Activated naive CD8-positive, alpha-beta T cell treated with anti-CD3 and anti-CD28 coated beads, Interleukin-2, amount 10 ng/mL, durations not matched to agents 7 days and 5 days (primary cell): ENCODE measurements at regions not wholly inside any gene's neighbourhood (a gene's known extent, or its start where the extent isn't known, plus 50 kb on each side); places are given as distances from the start of the nearest gene placed in this dataset.

Source experiments
- ATAC-seq: fragments of 150-1000 bp; cut with Tn5 transposase; one replicate; pipeline ENCODE4 v1.10.0; 2021; ENCODE audit warnings: low read depth, moderate library complexity
- POLR2A ChIA-PET: fragments of 350-600 bp; sonication (Branson Sonifier 250); formaldehyde crosslinking; loops from one replicate; lab custom pipeline; 2021; ENCODE audit warnings: antibody characterized with exemption; lab: Charles Lee
- DNase-seq: peaks from one replicate; pipeline ENCODE4 v3.0.0; 2021
- H3K27ac Mint-ChIP-seq: one replicate; pipeline ENCODE4 v1.8.0; 2022; ENCODE audit warnings: mild to moderate bottlenecking, mixed read lengths
- H3K27me3 Mint-ChIP-seq: one replicate; pipeline ENCODE4 v1.8.0; 2022; ENCODE audit warnings: mild to moderate bottlenecking, moderate library complexity, mixed read lengths
- H3K36me3 Mint-ChIP-seq: one replicate; pipeline ENCODE4 v1.8.0; 2021; ENCODE audit warnings: mild to moderate bottlenecking, mixed read lengths
- H3K4me1 Mint-ChIP-seq: one replicate; pipeline ENCODE4 v1.8.0; 2021; ENCODE audit warnings: mixed read lengths
- H3K4me3 Mint-ChIP-seq: one replicate; pipeline ENCODE4 v1.8.0; 2022; ENCODE audit warnings: mild to moderate bottlenecking, moderate library complexity, mixed read lengths
- H3K9me3 Mint-ChIP-seq: one replicate; pipeline ENCODE4 v1.8.0; 2021; ENCODE audit warnings: mixed read lengths

- H3K4me3 Mint-ChIP-seq: no peak overlapping the region
- DNase-seq (no peak), ATAC-seq (no peak)
- POLR2A ChIA-PET: no interaction called here
- H3K9me3 Mint-ChIP-seq: no peaks in the 10 kb centered on the region
- no peaks in the 10 kb centered on the region for H3K4me1 Mint-ChIP-seq
- no peak overlapping the region for H3K27ac Mint-ChIP-seq
- peaks cover 2% of the 10 kb centered on the region for H3K27me3 Mint-ChIP-seq
- H3K36me3 Mint-ChIP-seq: peaks cover 15% of the 10 kb centered on the region
Observed at GRCh38 chr2:10209406-10209935, 86.9 kb downstream of the RRM2 start.

- H3K27ac Mint-ChIP-seq: no peak overlapping the region
- peaks cover 2% of the 10 kb centered on the region for H3K27me3 Mint-ChIP-seq
- no peak for ATAC-seq
- H3K36me3 Mint-ChIP-seq: peaks cover 11% of the 10 kb centered on the region
- H3K4me3 Mint-ChIP-seq: no peak overlapping the region
- POLR2A ChIA-PET: no interaction called here
- DNase-seq: no peak
- H3K9me3 Mint-ChIP-seq: no peaks in the 10 kb centered on the region
- H3K4me1 Mint-ChIP-seq: no peaks in the 10 kb centered on the region
Observed at GRCh38 chr2:10210336-10210735, 87.8 kb downstream of the RRM2 start.

- Mint-ChIP-seq H3K4me3 (no peak overlapping the region), H3K27ac (no peak overlapping the region), H3K4me1 (no peaks in the 10 kb centered on the region), H3K9me3 (no peaks in the 10 kb centered on the region), H3K36me3 (peaks cover 8% of the 10 kb centered on the region), H3K27me3 (peaks cover 2% of the 10 kb centered on the region)
- no peak for ATAC-seq
- no peak for DNase-seq
- POLR2A ChIA-PET: interaction anchor here (0.9 kb wide), 1 partner anchor 235 kb away, joined by 3 read pairs; no protein-coding TSS in a partner anchor
Observed at GRCh38 chr2:10211844-10212422, 89.4 kb downstream of the RRM2 start.

- POLR2A ChIA-PET: no interaction called here
- ATAC-seq: no peak
- Mint-ChIP-seq H3K36me3 (peaks cover 8% of the 10 kb centered on the region), H3K9me3 (no peaks in the 10 kb centered on the region), H3K27ac (peak overlapping the region; percentile 42), H3K4me1 (no peaks in the 10 kb centered on the region), H3K27me3 (peaks cover 2% of the 10 kb centered on the region), H3K4me3 (no peak overlapping the region)
- DNase-seq: no peak
Observed at GRCh38 chr2:10212827-10213226, 89.9 kb upstream of the HPCAL1 start.

- no peak overlapping the region for H3K4me3 Mint-ChIP-seq
- H3K27ac Mint-ChIP-seq: no peak overlapping the region
- DNase-seq: no peak
- POLR2A ChIA-PET: no interaction called here
- no peaks in the 10 kb centered on the region for H3K4me1 Mint-ChIP-seq
- ATAC-seq: peak; percentile 6
- peaks cover 8% of the 10 kb centered on the region for H3K36me3 Mint-ChIP-seq
- H3K9me3 Mint-ChIP-seq: no peaks in the 10 kb centered on the region
- peaks cover 2% of the 10 kb centered on the region for H3K27me3 Mint-ChIP-seq
Observed at GRCh38 chr2:10214179-10214578, 88.5 kb upstream of the HPCAL1 start.

GRCh38 chr2:10215393-10215935, 87.2 kb upstream of the HPCAL1 start:
- no peak for DNase-seq
- H3K36me3 Mint-ChIP-seq: peaks cover 4% of the 10 kb centered on the region
- no peak for ATAC-seq
- no peak overlapping the region for H3K4me3 Mint-ChIP-seq
- no peaks in the 10 kb centered on the region for H3K4me1 Mint-ChIP-seq
- H3K27ac Mint-ChIP-seq: no peak overlapping the region
- POLR2A ChIA-PET: interaction anchor here (0.7 kb wide), 2 partner anchors 11 to 479 kb away, joined by 3 to 4 read pairs; no protein-coding TSS in a partner anchor
- no peaks in the 10 kb centered on the region for H3K9me3 Mint-ChIP-seq
- H3K27me3 Mint-ChIP-seq: peaks cover 2% of the 10 kb centered on the region

GRCh38 chr2:10216677-10217488, 85.8 kb upstream of the HPCAL1 start:
- DNase-seq (no peak), ATAC-seq (no peak)
- Mint-ChIP-seq H3K4me1 (no peaks in the 10 kb centered on the region), H3K36me3 (no peaks in the 10 kb centered on the region), H3K27me3 (no peaks in the 10 kb centered on the region), H3K27ac (no peak overlapping the region), H3K9me3 (no peaks in the 10 kb centered on the region), H3K4me3 (no peak overlapping the region)
- POLR2A ChIA-PET: no interaction called here

GRCh38 chr2:10217489-10218435, 84.9 kb upstream of the HPCAL1 start:
- Mint-ChIP-seq H3K36me3 (no peaks in the 10 kb centered on the region), H3K27ac (no peak overlapping the region), H3K4me3 (no peak overlapping the region), H3K4me1 (peaks cover 1% of the 10 kb centered on the region), H3K27me3 (no peaks in the 10 kb centered on the region), H3K9me3 (no peaks in the 10 kb centered on the region)
- no peak for DNase-seq
- no peak for ATAC-seq
- POLR2A ChIA-PET: interaction anchor here (0.7 to 0.8 kb wide), 2 partner anchors 80 to 414 kb away, joined by 3 to 4 read pairs; no protein-coding TSS in a partner anchor

GRCh38 chr2:10220045-10220901, 82.4 kb upstream of the HPCAL1 start:
- H3K4me1 Mint-ChIP-seq: peaks cover 5% of the 10 kb centered on the region
- no peaks in the 10 kb centered on the region for H3K27me3 Mint-ChIP-seq
- POLR2A ChIA-PET: no interaction called here
- H3K9me3 Mint-ChIP-seq: no peaks in the 10 kb centered on the region
- H3K36me3 Mint-ChIP-seq: no peaks in the 10 kb centered on the region
- H3K27ac Mint-ChIP-seq: no peak overlapping the region
- DNase-seq (no peak), ATAC-seq (no peak)
- H3K4me3 Mint-ChIP-seq: no peak overlapping the region

GRCh38 chr2:10220902-10221391, 81.8 kb upstream of the HPCAL1 start:
- no peak for ATAC-seq
- POLR2A ChIA-PET: no interaction called here
- Mint-ChIP-seq H3K9me3 (no peaks in the 10 kb centered on the region), H3K4me3 (no peak overlapping the region), H3K27ac (no peak overlapping the region), H3K36me3 (no peaks in the 10 kb centered on the region), H3K27me3 (no peaks in the 10 kb centered on the region), H3K4me1 (peaks cover 5% of the 10 kb centered on the region)
- DNase-seq: no peak

- no peak for DNase-seq
- ATAC-seq: no peak
- Mint-ChIP-seq H3K9me3 (no peaks in the 10 kb centered on the region), H3K4me1 (peaks cover 5% of the 10 kb centered on the region), H3K4me3 (no peak overlapping the region), H3K27me3 (no peaks in the 10 kb centered on the region), H3K36me3 (no peaks in the 10 kb centered on the region), H3K27ac (no peak overlapping the region)
- POLR2A ChIA-PET: no interaction called here
Observed at GRCh38 chr2:10221443-10221842, 81.3 kb upstream of the HPCAL1 start.
